CD4-positive, alpha-beta T cell (primary cell): ENCODE measurements at regions not wholly inside any gene's neighbourhood (a gene's known extent, or its start where the extent isn't known, plus 50 kb on each side); places are given as distances from the start of the nearest gene placed in this dataset.

ENCODE experiments used
- ATAC-seq: fragments of 200-7000 bp; cut with Tn5 transposase; one replicate; pipeline ENCODE4 v1.10.0; 2022; ENCODE audit warnings: mild to moderate bottlenecking; ENCODE audit not compliant: poor library complexity
- CTCF ChIA-PET: fragments of 350-600 bp; sonication (Branson Sonifier 250); formaldehyde crosslinking; loops from one replicate; lab custom pipeline; 2021; ENCODE audit warnings: antibody characterized with exemption, inconsistent platforms; lab: Charles Lee
- POLR2A ChIA-PET: fragments of 350-600 bp; sonication (Branson Sonifier 250); formaldehyde crosslinking; loops from one replicate; lab custom pipeline; 2021; ENCODE audit warnings: antibody characterized with exemption, inconsistent platforms; lab: Charles Lee
- DNase-seq, 14 experiments: peaks; one replicate each; pipeline ENCODE4 v3.0.0-alpha.2; 2013 to 2020; ENCODE audit warnings: mixed read lengths in 2 of 14
- H3K27ac ChIP-seq, 2 donors: one replicate each; pipeline versions ENCODE4 v1.5.1 to v1.7.0; 2013; ENCODE audit warnings: low read length in 2 of 2, low read depth in 1 of 2, mild to moderate bottlenecking in 1 of 2
- H3K27me3 ChIP-seq, 2 experiments: 1 replicate in 1 of 2; 2 replicates in 1 of 2; pipeline versions ENCODE4 v1.6.1 to v1.7.0; 2013; ENCODE audit warnings: low read length in 2 of 2, control low read depth in 1 of 2, mild to moderate bottlenecking in 1 of 2, moderate library complexity in 1 of 2; ENCODE audit not compliant: insufficient read depth in 2 of 2, control insufficient read depth in 1 of 2
- H3K36me3 ChIP-seq: one replicate; pipeline ENCODE4 v1.6.1; 2013; ENCODE audit warnings: low read length, control low read depth; ENCODE audit not compliant: insufficient read depth
- H3K4me1 ChIP-seq: one replicate; pipeline ENCODE4 v1.6.1; 2013; ENCODE audit warnings: low read length, control low read depth; ENCODE audit not compliant: insufficient read depth
- H3K4me3 ChIP-seq: one replicate; pipeline ENCODE4 v1.5.1; 2013; ENCODE audit warnings: mild to moderate bottlenecking, low read length, moderate library complexity
- H3K9me3 ChIP-seq, 2 experiments: 1 replicate in 1 of 2; 2 replicates in 1 of 2; pipeline versions ENCODE4 v1.6.1 to v1.7.0; 2013; ENCODE audit warnings: low read length in 2 of 2, mild to moderate bottlenecking in 2 of 2, control low read depth in 1 of 2, moderate library complexity in 1 of 2; ENCODE audit not compliant: control insufficient read depth in 1 of 2, insufficient read depth in 1 of 2
- H3K27ac Mint-ChIP-seq: one replicate; pipeline ENCODE4 v1.8.0; 2020; ENCODE audit warnings: mixed read lengths
- H3K27me3 Mint-ChIP-seq: one replicate; pipeline ENCODE4 v1.8.0; 2021; ENCODE audit warnings: mixed read lengths
- H3K36me3 Mint-ChIP-seq: one replicate; pipeline ENCODE4 v1.8.0; 2021; ENCODE audit warnings: low read depth, mixed read lengths
- H3K4me1 Mint-ChIP-seq: one replicate; pipeline ENCODE4 v1.8.0; 2021; ENCODE audit warnings: low read depth, mixed read lengths
- H3K4me3 Mint-ChIP-seq: one replicate; pipeline ENCODE4 v1.8.0; 2020; ENCODE audit warnings: mild to moderate bottlenecking, mixed read lengths
- H3K9me3 Mint-ChIP-seq: one replicate; pipeline ENCODE4 v1.8.0; 2020; ENCODE audit warnings: mixed read lengths
- CTCF ChIP-seq: fragments of 200-600 bp; IDR thresholded peaks from one replicate; pipeline ENCODE4 v1.8.0; 2022; ENCODE audit warnings: antibody characterized with exemption, mild to moderate bottlenecking
- intact Hi-C, 2 experiments: fragments of 100-400 bp; cut with DNase I in 1 of 2; cut with micrococcal nuclease in 1 of 2; formaldehyde crosslinking; loops; one replicate each; pipeline versions ENCODE4 v1.15.1 to v1.9.0; 2023 to 2025; cut with DNase I, micrococcal nuclease

DNA sequence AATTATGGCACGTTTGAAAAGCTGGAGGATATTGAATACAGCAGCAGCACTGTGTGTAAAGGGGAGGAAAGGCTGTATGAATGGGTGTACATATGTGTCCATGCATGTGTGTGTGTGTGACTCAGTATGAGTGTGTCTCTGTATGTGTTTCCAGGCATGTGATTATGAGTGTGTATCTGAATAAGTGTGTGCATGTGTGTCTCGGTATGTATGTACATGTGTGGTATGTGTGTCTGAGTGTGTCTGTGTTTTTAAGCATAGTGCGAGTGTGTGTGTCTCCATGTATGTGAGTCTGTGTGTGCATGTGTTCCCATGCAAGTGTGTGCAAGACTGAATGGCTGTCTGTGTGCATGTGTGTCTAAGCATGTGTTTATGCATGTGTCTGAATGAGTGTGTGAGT, 259.1 kb upstream of the XYLT1 start:
- no peak overlapping the region for H3K4me3 ChIP-seq
- ATAC-seq (no peak), DNase-seq (no peak)
- Mint-ChIP-seq H3K27me3 (peaks cover 20% of the 10 kb centered on the region), H3K9me3 (peaks cover 9% of the 10 kb centered on the region), H3K36me3 (no peaks in the 10 kb centered on the region), H3K4me1 (no peaks in the 10 kb centered on the region), H3K27ac (no peak overlapping the region), H3K4me3 (no peak overlapping the region)
- CTCF ChIA-PET = no interaction called here
- TF ChIP-seq CTCF = no peak
- peaks cover 0 to 2% of the 10 kb centered on the region in 2 experiments for H3K27me3 ChIP-seq
- H3K27ac ChIP-seq = no peak overlapping the region
- intact Hi-C loops = no loop called here
- POLR2A ChIA-PET = no interaction called here
- no peaks in the 10 kb centered on the region for H3K36me3 ChIP-seq
- no peaks in the 10 kb centered on the region for H3K4me1 ChIP-seq
- peaks cover 0 to 9% of the 10 kb centered on the region in 2 experiments for H3K9me3 ChIP-seq

GRCh38 chr16:17728196-17728595, 257.4 kb upstream of the XYLT1 start:
- DNase-seq (no peak), ATAC-seq (no peak)
- peaks cover 9% of the 10 kb centered on the region for H3K9me3 Mint-ChIP-seq
- H3K27me3 ChIP-seq = peaks cover 0 to 2% of the 10 kb centered on the region in 2 experiments
- H3K27ac ChIP-seq = no peak overlapping the region
- H3K4me1 ChIP-seq = no peaks in the 10 kb centered on the region
- no peaks in the 10 kb centered on the region for H3K36me3 ChIP-seq
- no peak overlapping the region for H3K4me3 ChIP-seq
- POLR2A ChIA-PET = no interaction called here
- H3K36me3 Mint-ChIP-seq = no peaks in the 10 kb centered on the region
- H3K4me1 Mint-ChIP-seq = no peaks in the 10 kb centered on the region
- H3K9me3 ChIP-seq = peaks cover 0 to 3% of the 10 kb centered on the region in 2 experiments
- no peak for TF ChIP-seq CTCF
- no peak overlapping the region for H3K4me3 Mint-ChIP-seq
- CTCF ChIA-PET = no interaction called here
- peaks cover 20% of the 10 kb centered on the region for H3K27me3 Mint-ChIP-seq
- intact Hi-C loops = no loop called here
- no peak overlapping the region for H3K27ac Mint-ChIP-seq

DNA sequence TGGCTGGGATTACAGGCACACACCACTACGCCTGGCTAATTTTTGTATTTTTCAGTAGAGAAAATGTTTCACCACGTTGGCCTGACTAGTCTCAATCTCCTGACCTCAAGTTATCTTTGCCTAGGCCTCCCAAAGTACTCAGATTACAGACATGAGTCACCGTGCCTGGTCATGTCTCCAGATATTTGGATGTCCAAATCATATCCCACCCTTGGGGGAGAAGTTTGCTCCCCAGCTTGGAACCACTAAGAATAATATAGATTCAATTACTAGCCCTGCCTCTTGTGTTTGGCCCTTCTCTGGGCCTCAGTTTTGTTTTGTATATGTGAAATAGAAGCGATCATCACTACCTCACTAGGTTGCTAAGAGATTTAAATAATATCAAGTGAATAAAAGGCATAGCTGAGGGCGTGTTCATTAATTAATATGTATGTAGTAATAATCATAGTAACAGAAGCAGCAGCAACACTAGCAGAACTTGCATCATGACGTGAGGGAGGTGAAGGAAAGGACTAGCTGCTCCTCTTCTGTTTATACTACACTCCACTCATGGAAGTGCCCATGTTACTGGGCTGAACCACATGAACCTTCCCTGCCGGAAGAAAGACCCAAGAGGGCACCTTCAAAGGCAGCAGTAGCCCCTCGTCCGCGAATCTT, 253.6 kb upstream of the XYLT1 start:
- intact Hi-C loops = no loop called here
- Histone ChIP-seq H3K9me3 (no peaks in the 10 kb centered on the region), H3K4me1 (no peaks in the 10 kb centered on the region), H3K27ac (no peak overlapping the region), H3K4me3 (no peak overlapping the region), H3K27me3 (no peaks in the 10 kb centered on the region), H3K36me3 (no peaks in the 10 kb centered on the region)
- TF ChIP-seq CTCF = no peak
- H3K27ac Mint-ChIP-seq = no peak overlapping the region
- H3K27me3 Mint-ChIP-seq = peaks cover 16% of the 10 kb centered on the region
- ATAC-seq (no peak), DNase-seq (no peak)
- no peaks in the 10 kb centered on the region for H3K9me3 Mint-ChIP-seq
- H3K36me3 Mint-ChIP-seq = no peaks in the 10 kb centered on the region
- no peaks in the 10 kb centered on the region for H3K4me1 Mint-ChIP-seq
- ChIA-PET CTCF (no interaction called here), POLR2A (no interaction called here)
- no peak overlapping the region for H3K4me3 Mint-ChIP-seq
